EL (cell line): ENCODE measurements at regions not wholly inside any gene's neighbourhood (a gene's known extent, or its start where the extent isn't known, plus 50 kb on each side); places are given as distances from the start of the nearest gene placed in this dataset.

Source experiments
- DNase-seq: peaks from one replicate; pipeline ENCODE4 v3.0.0-alpha.2; 2016

DNA sequence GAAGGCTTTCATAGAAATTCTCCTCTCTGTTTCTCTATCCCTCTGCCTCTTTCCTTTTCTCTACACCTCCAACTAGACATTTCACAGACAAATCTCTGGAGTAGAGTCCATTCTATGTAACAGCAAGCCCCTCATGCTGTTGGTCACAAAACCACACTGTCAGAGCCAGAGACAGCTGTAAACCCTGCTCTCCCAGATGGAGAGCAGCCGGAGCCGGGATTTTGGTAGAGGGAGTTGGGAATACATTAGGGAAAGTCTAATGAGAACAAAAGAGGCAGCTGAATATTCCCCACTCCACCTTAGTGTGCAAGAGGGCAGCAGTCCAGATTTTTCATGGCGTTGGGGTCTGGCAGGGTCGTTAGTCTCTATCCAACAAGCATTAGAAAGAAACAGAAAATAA lies 68.3 kb upstream of the EDN1 start:
- no peak for DNase-seq

DNA sequence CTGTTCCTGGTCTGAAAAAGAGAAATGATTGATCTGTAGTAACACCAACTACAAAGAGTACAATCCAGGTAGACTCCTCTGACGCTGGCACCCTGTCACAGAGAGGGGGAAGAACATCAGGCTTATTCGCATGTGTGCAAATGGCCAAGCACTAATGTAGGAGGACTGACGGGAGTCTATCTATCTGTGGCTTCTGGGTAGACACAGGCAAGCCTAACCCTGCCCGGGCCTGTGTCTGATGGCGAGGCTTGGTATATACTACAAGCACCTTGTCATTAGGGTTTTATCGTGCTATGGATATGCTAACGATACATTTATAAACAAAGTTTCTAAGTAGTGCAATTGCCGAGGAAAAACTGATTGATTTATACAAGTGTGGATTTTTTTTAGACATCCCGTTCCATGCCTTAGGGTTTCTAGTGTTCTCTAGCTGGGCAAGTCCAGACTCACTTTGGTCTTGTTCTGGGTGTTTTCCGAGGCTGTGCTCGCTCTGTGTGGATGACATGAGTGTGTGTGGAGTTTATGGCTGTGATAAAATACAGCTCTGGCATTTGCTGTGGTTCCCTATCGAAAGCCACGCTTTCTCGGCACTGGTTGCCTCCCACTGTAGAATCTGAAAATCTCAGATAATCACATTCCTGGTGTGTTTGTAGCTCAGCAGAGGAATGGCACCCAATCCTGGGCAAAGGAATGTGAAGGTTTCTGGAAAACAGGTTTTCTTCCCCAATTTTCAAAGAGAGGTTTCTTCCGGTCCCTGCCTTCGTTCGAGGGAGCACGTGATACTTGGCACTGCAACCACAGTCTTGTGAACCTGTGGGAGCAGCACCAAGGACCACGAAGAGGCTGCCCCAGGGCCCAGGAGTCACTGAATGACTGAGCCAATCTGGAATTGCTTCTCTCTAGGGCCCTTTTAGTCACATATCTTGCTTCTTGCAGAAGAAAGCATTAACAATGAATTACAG lies 67.5 kb upstream of the EDN1 start:
- no peak for DNase-seq

DNA sequence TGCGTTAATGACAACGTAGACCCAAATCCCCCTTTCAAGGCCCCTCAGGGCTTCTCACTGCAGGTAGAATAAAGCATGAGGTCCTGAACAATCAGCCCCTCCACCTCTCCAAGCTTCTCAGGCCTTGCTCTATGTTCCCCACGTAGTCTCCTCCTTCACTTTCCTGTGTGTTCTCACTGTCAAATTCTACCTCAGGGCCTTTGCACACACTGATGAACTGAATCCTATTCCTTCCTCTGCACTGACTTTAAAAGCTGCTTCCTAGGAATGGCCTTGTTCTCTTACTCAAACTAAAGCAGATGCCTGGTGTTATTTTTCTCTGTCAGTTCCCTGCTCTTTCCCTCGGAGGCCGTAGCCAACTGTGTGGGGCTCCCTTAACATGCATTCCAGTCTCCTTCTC lies 66.8 kb upstream of the EDN1 start:
- no peak for DNase-seq

DNA sequence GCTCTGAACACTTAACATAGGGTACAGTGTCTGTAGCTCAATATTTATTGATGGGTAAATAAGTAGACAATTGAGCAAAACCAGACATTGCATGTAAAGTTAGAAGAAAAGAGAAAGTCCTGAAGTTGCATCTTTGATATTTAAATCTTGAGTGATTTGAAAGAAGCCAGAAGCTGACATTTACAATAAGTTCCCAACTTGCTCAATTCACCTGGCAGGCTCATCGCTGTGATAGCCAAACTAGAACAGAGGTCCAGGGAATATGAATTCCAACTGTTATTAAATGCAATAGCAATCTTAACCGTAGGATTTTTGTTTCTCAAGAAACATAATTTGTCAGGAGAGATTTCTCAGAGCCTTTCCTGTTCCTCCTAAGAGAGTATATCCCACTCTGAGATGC lies 65.9 kb upstream of the EDN1 start:
- no peak for DNase-seq

DNA sequence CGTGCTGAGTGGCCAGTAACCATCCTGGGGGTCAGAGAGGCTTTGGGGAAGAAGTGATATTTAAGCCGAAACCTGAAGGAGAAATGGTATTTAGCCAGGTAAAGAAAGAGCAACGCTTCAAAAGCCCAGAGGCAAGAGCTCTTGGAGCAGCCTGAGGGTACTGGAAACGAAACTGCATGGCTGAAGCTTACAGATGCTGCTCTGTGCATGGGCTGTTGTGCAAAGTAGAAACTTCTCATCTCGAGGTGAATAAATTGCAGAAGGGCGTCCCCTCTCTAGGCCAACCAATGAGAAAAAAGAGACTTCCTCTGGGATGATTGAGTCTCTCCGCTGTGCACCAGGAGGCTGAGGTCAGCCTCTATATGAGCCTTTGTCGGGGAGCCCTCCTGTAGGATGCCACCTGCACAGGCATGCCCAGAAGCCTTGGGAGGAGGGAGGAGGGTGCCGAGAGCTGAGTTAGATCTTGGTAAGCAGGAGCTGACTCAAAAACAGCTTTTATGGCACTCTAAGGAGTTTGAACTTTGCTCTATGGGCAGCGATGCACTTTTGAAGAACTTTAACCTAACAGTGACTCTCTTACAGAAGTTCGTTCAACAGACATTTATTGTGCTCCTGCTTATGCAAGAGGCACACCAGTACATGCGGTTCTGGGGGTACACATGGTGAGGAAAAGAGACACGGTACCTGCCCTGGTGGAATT lies 61.6 kb upstream of the EDN1 start:
- DNase-seq: no peak

DNA sequence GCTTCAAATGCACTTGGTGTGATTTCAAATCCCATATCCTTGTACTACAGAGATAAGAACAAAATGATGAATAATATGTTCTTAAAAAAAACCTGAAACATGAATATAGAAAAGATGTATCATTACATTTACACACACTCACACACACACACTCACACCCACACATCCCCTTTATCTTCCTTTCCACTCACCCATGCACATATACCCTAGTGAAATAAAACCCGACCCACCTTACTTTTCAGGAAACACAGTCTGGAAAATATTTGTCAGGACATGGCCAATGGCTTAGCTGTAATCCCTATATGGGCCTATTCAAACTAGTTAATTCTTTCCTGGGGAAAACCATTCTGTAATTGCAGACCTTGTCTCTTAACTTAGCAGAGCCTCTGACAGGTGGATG lies 60.8 kb upstream of the EDN1 start:
- DNase-seq: no peak

DNA sequence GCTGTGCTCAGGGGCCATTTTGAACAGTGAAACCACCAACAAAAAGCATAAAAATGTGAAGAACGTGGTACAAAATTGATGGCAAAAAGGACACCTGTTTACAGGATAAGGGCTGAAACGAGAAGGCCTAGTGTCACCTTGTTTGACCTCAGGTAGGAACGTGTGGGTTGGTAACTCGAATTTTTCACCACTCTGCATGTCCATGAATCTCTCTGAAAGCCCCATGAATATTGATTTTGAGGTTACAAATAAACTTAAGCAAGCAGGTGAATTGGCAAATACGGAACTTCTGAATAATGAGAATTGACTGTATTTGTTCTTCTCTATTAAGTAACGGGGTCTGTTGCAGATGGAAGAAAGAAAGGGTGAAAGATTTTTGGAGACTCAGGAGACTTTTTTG lies 59.6 kb upstream of the EDN1 start:
- DNase-seq: no peak

DNA sequence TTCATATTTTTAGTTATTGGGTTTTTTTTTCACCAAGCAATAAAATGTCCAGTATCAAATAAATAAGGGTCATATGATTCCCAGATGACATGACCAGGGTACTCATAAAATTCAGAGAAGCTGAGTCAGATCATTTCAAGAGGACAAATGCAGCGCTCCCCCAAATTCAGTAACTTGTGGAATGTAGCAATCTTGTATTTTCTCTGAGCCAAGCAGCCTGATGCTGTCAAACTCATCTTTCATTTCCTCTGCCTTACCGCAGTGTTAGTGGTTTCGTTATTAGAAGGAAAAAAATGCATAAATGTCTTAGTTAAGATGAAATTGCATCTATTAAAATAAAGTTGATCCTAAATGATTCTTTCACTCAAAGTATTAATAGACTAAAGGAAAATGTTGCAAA lies 57.8 kb upstream of the EDN1 start:
- peak; percentile 86 for DNase-seq

DNA sequence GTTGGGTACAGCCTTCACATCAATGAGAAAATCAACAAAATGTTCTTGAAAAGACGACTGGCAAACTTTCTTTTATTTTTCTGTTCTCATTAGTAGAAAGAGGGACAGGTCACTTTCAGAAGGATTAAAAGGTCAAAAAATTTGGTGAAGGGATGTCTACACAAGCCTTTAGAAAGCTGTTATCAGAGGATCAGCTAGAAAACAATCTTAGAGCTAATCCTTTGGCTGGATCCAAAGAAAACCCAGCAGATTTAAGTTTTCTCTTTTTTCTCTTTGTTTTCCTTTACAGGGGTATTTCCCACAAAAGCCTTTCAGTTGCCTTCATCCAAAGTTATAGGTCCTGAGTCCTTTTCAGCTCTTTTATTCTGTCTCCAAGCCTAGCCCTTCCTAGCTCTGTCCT lies 57.3 kb upstream of the EDN1 start:
- no peak for DNase-seq

DNA sequence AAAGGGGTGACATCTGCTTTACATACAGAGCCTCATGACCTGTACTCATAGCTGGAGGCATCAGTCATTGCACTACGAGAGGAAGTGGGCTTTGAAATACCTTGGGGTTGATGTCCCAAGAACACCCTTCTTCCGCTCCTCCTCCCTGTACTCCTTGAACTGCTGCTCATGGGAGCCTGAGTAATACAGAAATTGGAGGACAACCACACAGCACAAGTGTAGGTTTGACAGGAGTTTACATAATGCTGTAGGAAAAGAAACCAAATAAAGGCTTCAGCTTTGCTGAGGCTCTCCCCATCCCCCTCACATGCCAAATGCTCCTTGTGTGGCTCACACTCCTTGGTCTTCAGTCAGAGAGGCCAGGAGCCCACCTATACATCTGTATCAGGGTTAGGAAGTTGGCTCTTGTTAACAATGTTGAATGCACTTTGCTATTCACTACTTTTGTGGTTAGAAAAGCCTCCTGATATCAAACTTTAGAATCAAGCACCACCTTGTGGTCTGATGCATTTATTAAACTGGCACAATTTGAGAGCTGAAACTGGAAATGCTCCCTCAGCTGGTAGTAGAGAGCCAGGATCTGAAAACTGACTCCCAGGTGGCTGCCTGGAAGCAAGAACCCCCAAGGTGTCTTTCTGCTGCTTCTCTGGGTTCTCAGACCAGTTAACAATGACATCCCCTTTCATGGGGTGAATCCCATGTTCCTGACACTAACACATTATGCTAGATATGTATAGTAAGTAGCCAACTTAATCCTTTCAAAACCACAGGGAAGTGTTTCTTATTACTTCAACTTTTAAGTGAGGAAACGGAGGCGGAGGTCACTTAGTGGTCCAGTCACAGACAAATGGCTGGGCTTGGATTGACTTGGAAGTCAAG lies 56.2 kb upstream of the EDN1 start:
- DNase-seq: peak; percentile 86

DNA sequence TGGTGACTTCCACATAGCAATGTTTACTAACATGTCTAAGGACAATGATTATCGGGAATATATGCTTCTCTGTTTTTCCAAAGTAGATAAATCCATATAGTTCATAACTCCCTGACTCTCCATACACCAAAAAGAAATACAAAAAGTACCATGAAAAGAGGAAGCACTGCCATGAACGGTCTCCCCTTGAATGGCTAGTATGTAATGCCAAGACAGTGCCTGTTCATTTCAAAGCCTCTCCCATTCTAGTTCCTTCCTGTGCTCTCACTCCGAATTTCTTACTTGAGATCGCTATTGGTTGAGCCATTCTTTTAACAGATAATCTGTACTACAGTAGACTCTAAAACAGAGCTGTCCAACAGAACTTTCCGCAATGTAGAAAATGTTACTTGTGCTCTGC lies 54.8 kb upstream of the EDN1 start:
- no peak for DNase-seq

DNA sequence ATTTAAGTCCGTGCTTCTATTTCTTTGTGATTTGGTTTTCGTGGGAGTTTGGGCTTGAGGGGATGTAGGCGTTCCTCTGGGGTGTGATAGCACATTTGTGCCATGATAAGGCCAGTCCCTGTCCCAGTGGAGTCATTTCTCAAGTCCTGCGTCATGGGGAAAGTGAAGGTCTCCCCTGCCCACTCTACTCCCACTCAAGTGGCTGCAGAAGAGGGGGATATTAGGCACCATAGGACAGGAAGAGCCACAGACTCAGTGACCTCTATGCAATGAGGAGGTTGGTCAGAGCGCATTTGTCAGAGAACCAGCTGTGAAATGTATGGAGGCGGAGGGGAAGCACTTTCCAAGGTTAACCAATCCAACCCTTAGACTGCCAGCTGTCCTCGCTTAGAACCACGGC lies 51.9 kb upstream of the EDN1 start:
- no peak for DNase-seq
